OCI-LY3 (cell line): ENCODE measurements at regions not wholly inside any gene's neighbourhood (a gene's known extent, or its start where the extent isn't known, plus 50 kb on each side); places are given as distances from the start of the nearest gene placed in this dataset.

Experiments
- H2AFZ ChIP-seq: fragments of 200-600, 300-600 bp; shearing (Covaris generic); 2 replicates; pipeline ENCODE4 v1.6.0; 2014; ENCODE audit warnings: antibody characterized with exemption, low read depth, low read length
- H3K27ac ChIP-seq: fragments of 200-600, 300-600 bp; sonication (generic); 2 replicates; pipeline ENCODE4 v1.5.1; 2014; ENCODE audit warnings: mild to moderate bottlenecking, low read length, moderate library complexity, mixed read lengths
- H3K27me3 ChIP-seq: fragments of 200-600, 300-600 bp; sonication (generic); 2 replicates; pipeline ENCODE4 v1.6.1; 2014; ENCODE audit warnings: low read depth, low read length, mixed read lengths
- H3K36me3 ChIP-seq: fragments of 200-600, 300-600 bp; sonication (generic); replicated peaks from 2 replicates; pipeline ENCODE3; 2014; ENCODE audit warnings: low read depth, low read length, mixed read lengths
- H3K4me1 ChIP-seq: fragments of 300-600, 200-600 bp; sonication (generic); 2 replicates; pipeline ENCODE4 v1.6.1; 2014; ENCODE audit warnings: low read length, mixed read lengths
- H3K4me2 ChIP-seq: fragments of 200-600, 300-600 bp; sonication (generic); 2 replicates; pipeline ENCODE4 v1.6.1; 2014; ENCODE audit warnings: low read length, mixed read lengths
- H3K4me3 ChIP-seq: fragments of 300-600, 200-600 bp; sonication (generic); 2 replicates; pipeline ENCODE4 v1.5.1; 2014; ENCODE audit warnings: antibody characterized with exemption, mild to moderate bottlenecking, low read length, moderate library complexity
- H3K79me2 ChIP-seq: fragments of 300-600, 200-600 bp; shearing (Covaris generic); 2 replicates; pipeline ENCODE4 v1.6.1; 2014; ENCODE audit warnings: mild to moderate bottlenecking, low read length, mixed read lengths
- H3K9ac ChIP-seq: fragments of 300-600, 200-600 bp; shearing (Covaris generic); 2 replicates; pipeline ENCODE4 v1.6.0; 2014; ENCODE audit warnings: mild to moderate bottlenecking, low read length, moderate library complexity
- H3K9me3 ChIP-seq: fragments of 200-600, 300-600 bp; shearing (Covaris generic); 2 replicates; pipeline ENCODE4 v1.6.1; 2014; ENCODE audit warnings: low read length, mixed read lengths; ENCODE audit not compliant: insufficient read depth
- H4K20me1 ChIP-seq: fragments of 200-600, 300-600 bp; sonication (generic); 2 replicates; pipeline ENCODE4 v1.6.1; 2016; ENCODE audit warnings: low read length, mixed read lengths; ENCODE audit not compliant: insufficient read depth
- CTCF ChIP-seq: fragments of 200-600, 300-600 bp; sonication (generic); IDR thresholded peaks from 2 replicates; pipeline ENCODE4 v1.5.1; 2014; ENCODE audit warnings: antibody characterized with exemption, low read length, low read depth
- EZH2phosphoT487 ChIP-seq: fragments of 200-600 bp; shearing (Covaris generic); IDR thresholded peaks from 2 replicates; pipeline ENCODE4 v1.6.1; 2018; ENCODE audit warnings: antibody characterized with exemption, mixed run types, low read depth

- Histone ChIP-seq H3K27me3 (no peaks in the 10 kb centered on the region), H3K4me1 (no peaks in the 10 kb centered on the region), H3K36me3 (no peaks in the 10 kb centered on the region), H3K9me3 (no peaks in the 10 kb centered on the region), H3K9ac (no peak overlapping the region), H2AFZ (no peak overlapping the region), H3K4me3 (no peak overlapping the region), H3K4me2 (no peak overlapping the region), H3K79me2 (no peaks in the 10 kb centered on the region), H4K20me1 (no peaks in the 10 kb centered on the region), H3K27ac (no peak overlapping the region)
- TF ChIP-seq EZH2phosphoT487 (no peak), CTCF (no peak)
These were observed 82.2 kb downstream of the ATXN7L3B start for GRCh38 chr12:74619884-74620283.

GRCh38 chr12:74620921-74621320 is 83.3 kb downstream of the ATXN7L3B start:
- H3K9ac ChIP-seq = no peak overlapping the region
- H2AFZ ChIP-seq = no peak overlapping the region
- no peaks in the 10 kb centered on the region for H3K9me3 ChIP-seq
- no peaks in the 10 kb centered on the region for H3K79me2 ChIP-seq
- H3K27ac ChIP-seq = no peak overlapping the region
- H3K27me3 ChIP-seq = no peaks in the 10 kb centered on the region
- no peaks in the 10 kb centered on the region for H3K36me3 ChIP-seq
- no peak overlapping the region for H3K4me3 ChIP-seq
- TF ChIP-seq EZH2phosphoT487 (no peak), CTCF (no peak)
- no peak overlapping the region for H3K4me2 ChIP-seq
- peaks cover 1% of the 10 kb centered on the region; the same call in 1 of the 2 replicates for H3K4me1 ChIP-seq
- H4K20me1 ChIP-seq = no peaks in the 10 kb centered on the region

GRCh38 chr12:74624201-74624600 is 86.6 kb downstream of the ATXN7L3B start:
- no peak overlapping the region for H3K9ac ChIP-seq
- no peaks in the 10 kb centered on the region for H3K27me3 ChIP-seq
- H4K20me1 ChIP-seq = no peaks in the 10 kb centered on the region
- no peaks in the 10 kb centered on the region for H3K9me3 ChIP-seq
- H3K27ac ChIP-seq = no peak overlapping the region
- TF ChIP-seq CTCF (no peak), EZH2phosphoT487 (no peak)
- no peaks in the 10 kb centered on the region for H3K36me3 ChIP-seq
- H3K4me3 ChIP-seq = no peak overlapping the region
- H3K4me2 ChIP-seq = no peak overlapping the region
- H2AFZ ChIP-seq = no peak overlapping the region
- H3K4me1 ChIP-seq = peaks cover 17% of the 10 kb centered on the region
- H3K79me2 ChIP-seq = no peaks in the 10 kb centered on the region

GRCh38 chr12:74626397-74626796 is 88.8 kb downstream of the ATXN7L3B start:
- Histone ChIP-seq H3K27ac (no peak overlapping the region), H3K4me1 (peaks cover 17% of the 10 kb centered on the region), H3K27me3 (no peaks in the 10 kb centered on the region), H2AFZ (no peak overlapping the region), H3K36me3 (no peaks in the 10 kb centered on the region), H3K4me2 (no peak overlapping the region), H3K9me3 (no peaks in the 10 kb centered on the region), H3K9ac (no peak overlapping the region), H3K79me2 (no peaks in the 10 kb centered on the region), H3K4me3 (no peak overlapping the region), H4K20me1 (no peaks in the 10 kb centered on the region)
- TF ChIP-seq CTCF (no peak), EZH2phosphoT487 (no peak)
